Uterus (tissue), 3 donors: ENCODE measurements at regions not wholly inside any gene's neighbourhood (a gene's known extent, or its start where the extent isn't known, plus 50 kb on each side); places are given as distances from the start of the nearest gene placed in this dataset.

Source experiments
- DNase-seq, 2 donors: peaks; one replicate each; pipeline ENCODE4 v3.0.0-alpha.2; 2019 to 2020
- H3K27ac ChIP-seq, 2 donors: fragments of 200-600 bp; sonication (generic); 1 replicate in 1 of 2; 2 replicates in 1 of 2; pipeline ENCODE4 v1.5.1; 2016 to 2018
- H3K27me3 ChIP-seq, 2 donors: fragments of 200-600 bp; sonication (generic); one replicate each; pipeline ENCODE4 v1.5.1; 2018 to 2019; ENCODE audit warnings: control low read depth in 1 of 2
- H3K36me3 ChIP-seq, 2 donors: fragments of 200-600 bp; sonication (generic); one replicate each; pipeline ENCODE4 v1.5.1; 2019; ENCODE audit warnings: control low read depth in 1 of 2
- H3K4me1 ChIP-seq, 2 donors: fragments of 200-600 bp; sonication (generic); one replicate each; pipeline ENCODE4 v1.5.1; 2018 to 2019; ENCODE audit warnings: control low read depth in 1 of 2
- H3K4me3 ChIP-seq, 2 donors: fragments of 200-600 bp; sonication (generic); 1 replicate in 1 of 2; 2 replicates in 1 of 2; pipeline ENCODE4 v1.5.1; 2018 to 2019; ENCODE audit warnings: mild to moderate bottlenecking in 1 of 2
- H3K9me3 ChIP-seq, 2 donors: fragments of 200-600 bp; sonication (generic); one replicate each; pipeline ENCODE4 v1.5.1; 2019; ENCODE audit warnings: control low read depth in 1 of 2
- POLR2A ChIP-seq, 2 donors: fragments of 450-650 bp; IDR thresholded peaks; one replicate each; pipeline ENCODE4 v1.6.1; 2016; ENCODE audit warnings: antibody characterized with exemption in 2 of 2, mild to moderate bottlenecking in 1 of 2, moderate library complexity in 1 of 2
- intact Hi-C: fragments of 100-400 bp; cut with DNase I; formaldehyde crosslinking; loops from one replicate; pipeline ENCODE4 v1.15.1; 2023; ENCODE audit warnings: low total_unique reads
- TF ChIP-seq, protein P1 (sequence below), 4 experiments: fragments of 200-600 bp in 2 of 4; fragments of 450-650 bp in 2 of 4; sonication (generic) in 2 of 4; IDR thresholded peaks; one replicate each; pipeline ENCODE4 v1.5.1; 2016 to 2019; ENCODE audit warnings: antibody characterized with exemption in 4 of 4, mild to moderate bottlenecking in 2 of 4, moderate library complexity in 1 of 4
- donor health status: DM: yes; HTN: yes; CAD: no.

DNA sequence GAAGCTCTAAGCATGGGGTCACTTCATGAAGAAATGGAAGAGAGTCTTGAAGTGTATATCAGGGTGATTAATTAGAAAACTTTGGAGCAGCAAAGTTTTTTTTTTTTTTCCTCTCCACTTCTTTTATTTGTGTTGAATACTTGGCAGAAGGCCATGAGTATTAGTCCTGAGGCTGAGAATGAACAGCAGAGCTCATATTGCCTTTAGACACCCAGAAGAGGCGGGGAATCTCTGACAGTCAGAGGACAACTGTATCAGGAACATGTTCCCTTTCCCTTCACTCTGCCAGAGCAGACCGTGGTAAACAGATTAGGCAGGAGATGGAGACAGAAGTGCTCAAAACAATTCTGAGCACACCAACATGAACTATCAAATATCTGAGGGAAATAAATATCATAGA lies 300.9 kb downstream of the FAM47A start:
- Histone ChIP-seq H3K4me3 (no peak overlapping the region), H3K4me1 (no peaks in the 10 kb centered on the region)

DNA sequence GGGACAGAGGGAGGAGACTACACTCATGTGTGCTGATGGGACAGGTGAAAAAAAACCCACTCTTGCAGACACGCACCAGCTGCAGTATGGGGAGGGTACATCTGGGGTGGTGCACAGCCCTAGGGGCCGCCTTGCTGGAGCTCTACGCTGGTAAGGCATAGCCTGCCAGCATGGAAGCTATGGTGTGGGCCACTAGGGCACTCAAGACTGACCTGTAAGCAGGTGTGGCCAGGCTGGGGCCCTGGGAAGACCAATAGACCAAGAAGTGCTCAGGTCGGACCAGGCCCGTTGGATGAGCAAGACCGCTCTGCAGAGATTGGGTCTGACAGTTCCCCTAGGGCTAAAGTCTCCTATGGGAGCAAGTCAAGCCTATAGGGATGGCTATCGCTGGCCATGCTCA lies 314.8 kb downstream of the FAM47A start:
- no peaks in the 10 kb centered on the region for H3K4me1 ChIP-seq
- no peaks in the 10 kb centered on the region for H3K27me3 ChIP-seq
- TF ChIP-seq POLR2A (IDR thresholded peaks at IDR 0.05) = no peak
- TF ChIP-seq, protein P1, sequence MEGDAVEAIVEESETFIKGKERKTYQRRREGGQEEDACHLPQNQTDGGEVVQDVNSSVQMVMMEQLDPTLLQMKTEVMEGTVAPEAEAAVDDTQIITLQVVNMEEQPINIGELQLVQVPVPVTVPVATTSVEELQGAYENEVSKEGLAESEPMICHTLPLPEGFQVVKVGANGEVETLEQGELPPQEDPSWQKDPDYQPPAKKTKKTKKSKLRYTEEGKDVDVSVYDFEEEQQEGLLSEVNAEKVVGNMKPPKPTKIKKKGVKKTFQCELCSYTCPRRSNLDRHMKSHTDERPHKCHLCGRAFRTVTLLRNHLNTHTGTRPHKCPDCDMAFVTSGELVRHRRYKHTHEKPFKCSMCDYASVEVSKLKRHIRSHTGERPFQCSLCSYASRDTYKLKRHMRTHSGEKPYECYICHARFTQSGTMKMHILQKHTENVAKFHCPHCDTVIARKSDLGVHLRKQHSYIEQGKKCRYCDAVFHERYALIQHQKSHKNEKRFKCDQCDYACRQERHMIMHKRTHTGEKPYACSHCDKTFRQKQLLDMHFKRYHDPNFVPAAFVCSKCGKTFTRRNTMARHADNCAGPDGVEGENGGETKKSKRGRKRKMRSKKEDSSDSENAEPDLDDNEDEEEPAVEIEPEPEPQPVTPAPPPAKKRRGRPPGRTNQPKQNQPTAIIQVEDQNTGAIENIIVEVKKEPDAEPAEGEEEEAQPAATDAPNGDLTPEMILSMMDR (IDR thresholded peaks at IDR 0.05) = no peak
- no peak overlapping the region for H3K4me3 ChIP-seq
- intact Hi-C loops = no loop called here
- no peak for DNase-seq
- no peaks in the 10 kb centered on the region for H3K36me3 ChIP-seq
- no peak overlapping the region for H3K27ac ChIP-seq
- no peaks in the 10 kb centered on the region for H3K9me3 ChIP-seq

More for the DNA sequence above, 300.9 kb downstream of the FAM47A start:
- intact Hi-C loops = no loop called here
- H3K36me3 ChIP-seq = no peaks in the 10 kb centered on the region
- H3K27ac ChIP-seq = no peak overlapping the region
- no peaks in the 10 kb centered on the region for H3K27me3 ChIP-seq
- no peaks in the 10 kb centered on the region for H3K9me3 ChIP-seq
- TF ChIP-seq POLR2A (IDR thresholded peaks at IDR 0.05) = no peak
- TF ChIP-seq, protein P1 (IDR thresholded peaks at IDR 0.05) = no peak
- no peak for DNase-seq

DNA sequence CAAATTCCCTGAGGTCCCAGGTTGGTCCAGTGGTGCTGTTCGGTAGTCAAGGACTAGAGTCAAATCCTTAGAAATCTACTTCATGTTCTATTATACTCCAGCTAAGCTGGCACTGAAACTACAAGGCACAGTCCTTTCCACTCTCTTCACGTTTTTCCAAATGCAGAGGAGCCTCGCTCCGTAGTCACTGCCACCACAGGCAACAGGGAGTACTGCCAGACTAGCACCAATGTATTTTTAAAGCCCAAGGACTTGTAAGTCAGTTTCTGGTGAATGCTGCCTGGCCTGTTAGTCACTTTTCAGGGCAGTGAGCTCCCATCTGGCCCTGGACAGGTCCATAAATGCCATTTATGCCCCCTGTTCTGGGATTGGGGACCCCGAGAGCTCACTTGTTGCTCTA lies 323.5 kb downstream of the FAM47A start:
- DNase-seq = no peak
- no peaks in the 10 kb centered on the region for H3K27me3 ChIP-seq
- H3K4me1 ChIP-seq = no peaks in the 10 kb centered on the region
- H3K36me3 ChIP-seq = no peaks in the 10 kb centered on the region
- H3K4me3 ChIP-seq = no peak overlapping the region
- no peak overlapping the region for H3K27ac ChIP-seq
- intact Hi-C loops = no loop called here
- H3K9me3 ChIP-seq = no peaks in the 10 kb centered on the region
- TF ChIP-seq, protein P1 (IDR thresholded peaks at IDR 0.05) = no peak
- TF ChIP-seq POLR2A (IDR thresholded peaks at IDR 0.05) = no peak

DNA sequence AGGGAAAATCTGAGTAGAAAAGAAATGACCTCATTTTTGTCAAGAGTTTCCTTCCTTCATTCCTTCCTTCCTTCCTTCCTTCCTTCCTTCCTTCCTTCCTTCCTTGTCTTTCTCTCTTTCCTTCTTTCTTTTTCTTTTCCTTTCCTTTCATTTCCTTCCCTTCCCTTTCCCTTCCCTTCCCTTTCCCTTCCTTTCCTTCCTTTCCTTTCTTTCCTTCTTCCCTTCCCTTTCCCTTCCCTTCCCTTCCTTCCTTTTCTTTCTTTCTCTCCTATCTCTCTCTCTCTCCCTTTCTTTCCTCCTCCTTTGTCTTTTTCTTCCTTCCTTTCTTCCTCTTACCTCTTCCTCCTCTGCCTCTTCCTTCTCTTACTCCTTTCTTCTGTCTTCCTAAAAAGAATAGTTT lies 347.6 kb downstream of the FAM47A start:
- Histone ChIP-seq H3K4me1 (no peaks in the 10 kb centered on the region), H3K9me3 (no peaks in the 10 kb centered on the region), H3K27ac (no peak overlapping the region), H3K36me3 (no peaks in the 10 kb centered on the region), H3K4me3 (no peak overlapping the region), H3K27me3 (no peaks in the 10 kb centered on the region)
- no peak for DNase-seq
- no peak for TF ChIP-seq POLR2A (IDR thresholded peaks at IDR 0.05)
- TF ChIP-seq, protein P1 (IDR thresholded peaks at IDR 0.05) = no peak
- intact Hi-C loops = no loop called here

DNA sequence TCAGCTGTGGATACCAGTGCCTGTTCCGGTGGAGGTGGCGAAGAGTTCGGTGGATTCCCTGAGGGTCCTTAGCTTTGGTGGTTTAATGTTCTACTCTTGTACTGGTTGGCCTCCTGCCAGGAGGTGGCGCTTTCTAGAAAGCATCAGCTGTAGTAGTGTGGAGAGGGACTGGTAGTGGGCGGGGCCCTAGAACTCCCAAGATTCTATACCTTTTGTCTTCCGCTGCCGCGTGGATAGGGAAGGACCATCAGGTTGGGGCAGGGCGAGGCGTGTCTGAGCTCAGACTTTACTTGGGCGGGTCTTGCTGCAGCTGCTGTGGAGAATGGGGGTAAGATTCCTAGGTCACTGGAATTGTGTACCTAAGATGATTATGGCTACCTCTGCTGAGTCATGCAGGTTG lies 390.3 kb downstream of the FAM47A start:
- no peaks in the 10 kb centered on the region for H3K27me3 ChIP-seq
- H3K4me3 ChIP-seq = no peak overlapping the region
- no peak for DNase-seq
- no peak overlapping the region for H3K27ac ChIP-seq
- H3K36me3 ChIP-seq = no peaks in the 10 kb centered on the region
- no peak for TF ChIP-seq POLR2A (IDR thresholded peaks at IDR 0.05)
- TF ChIP-seq, protein P1 (IDR thresholded peaks at IDR 0.05) = no peak
- H3K4me1 ChIP-seq = no peaks in the 10 kb centered on the region
- intact Hi-C loops = no loop called here
- no peaks in the 10 kb centered on the region for H3K9me3 ChIP-seq
